Panc1 (cell line): ENCODE measurements at regions not wholly inside any gene's neighbourhood (a gene's known extent, or its start where the extent isn't known, plus 50 kb on each side); places are given as distances from the start of the nearest gene placed in this dataset.

ENCODE experiments used
- CTCF ChIP-seq: fragments of 450-650 bp; IDR thresholded peaks from 2 replicates; pipeline ENCODE4 v1.5.1; 2017; ENCODE audit warnings: mild to moderate bottlenecking
- POLR2AphosphoS5 ChIP-seq: IDR thresholded peaks from 2 replicates; pipeline ENCODE4 v1.6.1; 2012; ENCODE audit warnings: mild to moderate bottlenecking, low read depth, low read length, moderate library complexity
- REST ChIP-seq, 2 experiments: IDR thresholded peaks; 2 replicates each; pipeline ENCODE4 v1.6.1; 2011 to 2012; ENCODE audit warnings: low read depth in 2 of 2, control low read depth in 1 of 2, low read length in 1 of 2, mild to moderate bottlenecking in 1 of 2, moderate library complexity in 1 of 2; ENCODE audit not compliant: insufficient read depth in 1 of 2
- SIN3A ChIP-seq: IDR thresholded peaks from 2 replicates; pipeline ENCODE4 v1.6.1; 2012; ENCODE audit warnings: low read depth, mild to moderate bottlenecking, low read length, moderate library complexity, borderline replicate concordance; ENCODE audit not compliant: insufficient read depth
- TCF7L2 ChIP-seq: IDR thresholded peaks from 2 replicates; pipeline ENCODE4 v1.6.1; 2011; ENCODE audit warnings: mild to moderate bottlenecking, low read depth, low read length, inconsistent platforms

GRCh38 chr13:90984756-90985155 lies 362.7 kb upstream of the MIR17HG start:
- TF ChIP-seq CTCF (no peak), REST (IDR thresholded peaks at IDR 0.05; ENCODE audit: insufficient read depth in 1 of 2, low read depth in 2 of 2, low read length in 1 of 2) (no peak), POLR2AphosphoS5 (no peak), SIN3A (no peak), TCF7L2 (no peak)
